Astrocyte (in vitro differentiated cells and primary cell): ENCODE measurements at regions not wholly inside any gene's neighbourhood (a gene's known extent, or its start where the extent isn't known, plus 50 kb on each side); places are given as distances from the start of the nearest gene placed in this dataset.

Experiments
- DNase-seq: peaks from one replicate; pipeline ENCODE4 v3.0.0-alpha.2; 2010; ENCODE audit warnings: low read depth
- FAIRE-seq: peaks from 2 replicates; lab custom pipeline; 2011; peaks lifted over from hg19 to GRCh38; lab: Jason Lieb, UNC
- H2AFZ ChIP-seq: 2 replicates; pipeline ENCODE4 v1.6.0; 2012; ENCODE audit warnings: low read depth, low read length, inconsistent platforms
- H3K27ac ChIP-seq: 2 replicates; pipeline ENCODE4 v1.5.1; 2011; ENCODE audit warnings: low read depth, low read length, inconsistent platforms
- H3K27me3 ChIP-seq: 2 replicates; pipeline ENCODE4 v1.6.0; 2011; ENCODE audit warnings: low read length, inconsistent platforms; ENCODE audit not compliant: insufficient read depth
- H3K36me3 ChIP-seq: 2 replicates; pipeline ENCODE4 v1.5.1; 2011; ENCODE audit warnings: low read length, inconsistent platforms; ENCODE audit not compliant: insufficient read depth
- H3K4me1 ChIP-seq: 2 replicates; pipeline ENCODE4 v1.5.1; 2011; ENCODE audit warnings: low read length, inconsistent platforms; ENCODE audit not compliant: insufficient read depth
- H3K4me2 ChIP-seq: 2 replicates; pipeline ENCODE4 v1.6.0; 2012; ENCODE audit warnings: low read length, inconsistent platforms
- H3K4me3 ChIP-seq: 2 replicates; pipeline ENCODE4 v1.5.1; 2011; ENCODE audit warnings: low read depth, mild to moderate bottlenecking, low read length, inconsistent platforms; ENCODE audit not compliant: insufficient read depth
- H3K79me2 ChIP-seq: 2 replicates; pipeline ENCODE4 v1.6.0; 2012; ENCODE audit warnings: mild to moderate bottlenecking, low read length, inconsistent platforms; ENCODE audit not compliant: insufficient read depth
- H3K9ac ChIP-seq: 2 replicates; pipeline ENCODE4 v1.6.0; 2012; ENCODE audit warnings: mild to moderate bottlenecking, low read length, inconsistent platforms
- H3K9me3 ChIP-seq: 2 replicates; pipeline ENCODE4 v1.5.1; 2012; ENCODE audit warnings: low read depth, mild to moderate bottlenecking, low read length, inconsistent platforms; ENCODE audit not compliant: insufficient read depth
- H4K20me1 ChIP-seq: 2 replicates; pipeline ENCODE4 v1.6.0; 2012; ENCODE audit warnings: low read length, inconsistent platforms; ENCODE audit not compliant: insufficient read depth
- H3K27ac Mint-ChIP-seq: one replicate; pipeline ENCODE4 v1.8.0; 2021; ENCODE audit warnings: mild to moderate bottlenecking, mixed read lengths; ENCODE audit not compliant: unreplicated experiment
- H3K27me3 Mint-ChIP-seq: one replicate; pipeline ENCODE4 v1.8.0; 2021; ENCODE audit warnings: low read depth, mixed read lengths; ENCODE audit not compliant: unreplicated experiment
- H3K36me3 Mint-ChIP-seq: one replicate; pipeline ENCODE4 v1.8.0; 2021; ENCODE audit warnings: low read depth, mixed read lengths; ENCODE audit not compliant: unreplicated experiment
- H3K4me1 Mint-ChIP-seq: one replicate; pipeline ENCODE4 v1.8.0; 2021; ENCODE audit warnings: low read depth, mixed read lengths; ENCODE audit not compliant: unreplicated experiment
- H3K4me3 Mint-ChIP-seq: one replicate; pipeline ENCODE4 v1.8.0; 2021; ENCODE audit warnings: mild to moderate bottlenecking, moderate library complexity, mixed read lengths; ENCODE audit not compliant: unreplicated experiment
- H3K9me3 Mint-ChIP-seq: one replicate; pipeline ENCODE4 v1.8.0; 2021; ENCODE audit warnings: mild to moderate bottlenecking, mixed read lengths; ENCODE audit not compliant: unreplicated experiment
- CTCF ChIP-seq: IDR thresholded peaks from 2 replicates; pipeline ENCODE4 v1.5.1; 2011; ENCODE audit warnings: low read depth, mild to moderate bottlenecking, inconsistent platforms, low read length, moderate library complexity; ENCODE audit not compliant: insufficient read depth
- EZH2 ChIP-seq: IDR thresholded peaks from 2 replicates; pipeline ENCODE4 v1.6.1; 2012; ENCODE audit warnings: mild to moderate bottlenecking, low read length, inconsistent platforms; ENCODE audit not compliant: insufficient read depth

- H3K36me3 Mint-ChIP-seq, result no peaks in the 10 kb centered on the region
- Histone ChIP-seq H3K79me2 (no peaks in the 10 kb centered on the region), H3K27ac (no peak overlapping the region), H3K36me3 (no peaks in the 10 kb centered on the region), H3K9me3 (no peaks in the 10 kb centered on the region), H3K27me3 (no peaks in the 10 kb centered on the region), H2AFZ (no peak overlapping the region), H3K4me1 (no peaks in the 10 kb centered on the region), H3K9ac (no peak overlapping the region), H3K4me2 (no peak overlapping the region), H3K4me3 (no peak overlapping the region), H4K20me1 (no peaks in the 10 kb centered on the region)
- H3K4me1 Mint-ChIP-seq, result no peaks in the 10 kb centered on the region
- TF ChIP-seq CTCF, result no peak
- TF ChIP-seq EZH2, result no peak
- FAIRE-seq, result no peak
- no peak overlapping the region for H3K4me3 Mint-ChIP-seq
- H3K27me3 Mint-ChIP-seq, result no peaks in the 10 kb centered on the region
- H3K27ac Mint-ChIP-seq, result no peak overlapping the region
- no peaks in the 10 kb centered on the region for H3K9me3 Mint-ChIP-seq
- DNase-seq, result no peak
Measured at GRCh38 chr5:163993126-163993525, 487.7 kb downstream of the MAT2B start.

- Histone ChIP-seq H3K27me3 (no peaks in the 10 kb centered on the region), H2AFZ (no peak overlapping the region), H3K9ac (no peak overlapping the region), H3K79me2 (no peaks in the 10 kb centered on the region), H3K36me3 (no peaks in the 10 kb centered on the region), H3K4me3 (no peak overlapping the region), H3K27ac (no peak overlapping the region), H3K4me1 (no peaks in the 10 kb centered on the region), H3K9me3 (no peaks in the 10 kb centered on the region), H3K4me2 (no peak overlapping the region), H4K20me1 (no peaks in the 10 kb centered on the region)
- H3K4me1 Mint-ChIP-seq, result peaks cover 3% of the 10 kb centered on the region
- no peaks in the 10 kb centered on the region for H3K36me3 Mint-ChIP-seq
- FAIRE-seq (no peak), DNase-seq (no peak)
- H3K27me3 Mint-ChIP-seq, result no peaks in the 10 kb centered on the region
- TF ChIP-seq CTCF (no peak), EZH2 (no peak)
- H3K9me3 Mint-ChIP-seq, result no peaks in the 10 kb centered on the region
- H3K4me3 Mint-ChIP-seq, result no peak overlapping the region
- H3K27ac Mint-ChIP-seq, result no peak overlapping the region
Measured at GRCh38 chr5:163995206-163995605, 489.8 kb downstream of the MAT2B start.

GRCh38 chr5:163997965-163998364 is 492.5 kb downstream of the MAT2B start:
- FAIRE-seq, result no peak
- Histone ChIP-seq H3K36me3 (no peaks in the 10 kb centered on the region), H3K9ac (no peak overlapping the region), H3K4me2 (no peak overlapping the region), H3K27me3 (no peaks in the 10 kb centered on the region), H3K27ac (no peak overlapping the region), H2AFZ (no peak overlapping the region), H3K4me1 (no peaks in the 10 kb centered on the region), H3K9me3 (no peaks in the 10 kb centered on the region), H3K4me3 (no peak overlapping the region), H4K20me1 (no peaks in the 10 kb centered on the region), H3K79me2 (no peaks in the 10 kb centered on the region)
- Mint-ChIP-seq H3K27ac (no peak overlapping the region), H3K4me3 (no peak overlapping the region), H3K36me3 (no peaks in the 10 kb centered on the region), H3K9me3 (no peaks in the 10 kb centered on the region), H3K4me1 (peaks cover 18% of the 10 kb centered on the region), H3K27me3 (no peaks in the 10 kb centered on the region)
- peak; percentile 3 for DNase-seq
- no peak for TF ChIP-seq EZH2
- no peak for TF ChIP-seq CTCF
